Activated CD8-positive, alpha-beta memory T cell treated with anti-CD3 and anti-CD28 coated beads, Interleukin-2, amount 10 ng/mL, durations not matched to agents 7 days and 5 days (primary cell): ENCODE measurements at regions not wholly inside any gene's neighbourhood (a gene's known extent, or its start where the extent isn't known, plus 50 kb on each side); places are given as distances from the start of the nearest gene placed in this dataset.
"Not testable (repeated sequence)": the region's sequence is repeated elsewhere in the genome, so short reads cannot be mapped to it uniquely, and the experiment has no call there.

Experiments
- ATAC-seq: fragments of 150-1000 bp; cut with Tn5 transposase; one replicate; pipeline ENCODE4 v1.10.0; 2021; ENCODE audit warnings: moderate library complexity
- CTCF ChIA-PET: fragments of 350-600 bp; sonication (Branson Sonifier 250); formaldehyde crosslinking; loops from one replicate; lab custom pipeline; 2021; ENCODE audit warnings: antibody characterized with exemption; lab: Charles Lee
- DNase-seq: peaks from one replicate; pipeline ENCODE4 v3.0.0-alpha.2; 2020
- H3K27ac Mint-ChIP-seq: one replicate; pipeline ENCODE4 v1.8.0; 2021; ENCODE audit warnings: mild to moderate bottlenecking, mixed read lengths
- H3K27me3 Mint-ChIP-seq: one replicate; pipeline ENCODE4 v1.8.0; 2021; ENCODE audit warnings: mixed read lengths
- H3K36me3 Mint-ChIP-seq: one replicate; pipeline ENCODE4 v1.8.0; 2021; ENCODE audit warnings: mild to moderate bottlenecking, mixed read lengths
- H3K4me1 Mint-ChIP-seq: one replicate; pipeline ENCODE4 v1.8.0; 2021; ENCODE audit warnings: mixed read lengths
- H3K4me3 Mint-ChIP-seq: one replicate; pipeline ENCODE4 v1.8.0; 2021; ENCODE audit warnings: mild to moderate bottlenecking, moderate library complexity, mixed read lengths
- H3K9me3 Mint-ChIP-seq: one replicate; pipeline ENCODE4 v1.8.0; 2022; ENCODE audit warnings: low read depth, mixed read lengths

DNA sequence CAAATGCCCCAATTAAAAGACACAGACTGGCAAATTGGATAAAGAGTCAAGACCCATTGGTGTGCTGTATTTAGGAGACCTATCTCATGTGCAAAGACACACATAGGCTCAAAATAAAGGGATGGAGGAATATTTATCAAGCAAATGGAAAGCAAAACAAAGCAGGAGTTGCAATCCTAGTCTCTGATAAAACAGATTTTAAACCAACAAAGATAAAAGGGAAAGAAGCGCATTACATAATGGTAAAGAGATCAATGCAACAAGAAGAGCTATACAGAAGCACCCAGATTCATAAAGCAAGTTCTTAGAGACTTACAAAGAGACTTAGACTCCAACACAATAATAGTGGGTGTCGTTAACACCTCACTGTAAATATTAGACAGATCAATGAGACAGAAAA is 350.9 kb upstream of the SPRY2 start:
- ATAC-seq, CTCF ChIA-PET, H3K27me3 Mint-ChIP-seq: not testable (repeated sequence)

DNA sequence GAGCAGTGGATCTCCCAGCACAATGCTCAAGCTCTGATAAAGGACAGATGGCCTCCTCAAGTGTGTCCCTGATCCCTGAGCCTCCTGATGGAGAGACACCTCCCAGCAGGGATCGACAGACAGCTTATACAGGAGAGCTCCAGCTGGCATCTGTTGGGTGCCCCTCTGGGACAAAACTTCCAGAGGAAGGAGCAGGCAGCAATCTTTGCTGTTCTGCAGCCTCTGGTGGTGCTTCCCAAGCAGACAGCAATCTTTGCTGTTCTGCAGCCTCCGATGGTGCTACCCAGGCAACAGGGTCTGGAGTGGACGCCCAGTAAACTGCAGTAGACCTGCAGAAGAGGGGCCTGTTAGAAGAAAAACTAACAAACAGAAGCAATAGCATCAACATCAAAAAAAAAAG is 349.3 kb upstream of the SPRY2 start:
- CTCF ChIA-PET, result no interaction called here
- DNase-seq (no peak), ATAC-seq (no peak)
- Mint-ChIP-seq H3K9me3 (peaks cover 4% of the 10 kb centered on the region), H3K4me1 (no peaks in the 10 kb centered on the region), H3K36me3 (no peaks in the 10 kb centered on the region), H3K27ac (no peak overlapping the region), H3K4me3 (no peak overlapping the region), H3K27me3 (no peaks in the 10 kb centered on the region)

More for the DNA sequence above, 350.9 kb upstream of the SPRY2 start:
- not testable (repeated sequence) for H3K4me3 Mint-ChIP-seq, H3K27ac Mint-ChIP-seq, H3K36me3 Mint-ChIP-seq, H3K9me3 Mint-ChIP-seq, DNase-seq, H3K4me1 Mint-ChIP-seq

DNA sequence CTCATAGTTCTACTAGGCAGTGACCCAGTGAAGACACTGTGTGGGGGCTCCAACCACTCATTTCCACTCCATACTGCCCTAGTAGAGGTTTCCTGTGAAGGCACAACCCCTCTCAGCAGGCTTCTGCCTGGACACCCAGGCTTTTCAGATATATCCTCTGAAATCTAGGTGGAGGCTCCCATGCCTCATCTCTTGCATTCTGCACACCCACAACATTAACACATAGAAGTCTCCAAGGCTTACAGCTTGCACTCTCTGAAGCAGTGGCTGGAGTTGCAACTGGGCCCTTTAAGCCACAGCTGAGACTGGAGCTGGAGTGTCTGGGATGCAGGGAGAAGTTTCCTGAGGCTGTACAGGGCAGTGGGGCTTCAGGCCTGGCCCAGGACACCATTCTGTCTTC is 347.7 kb upstream of the SPRY2 start:
- Mint-ChIP-seq H3K9me3 (peaks cover 6% of the 10 kb centered on the region), H3K27me3 (no peaks in the 10 kb centered on the region), H3K4me3 (no peak overlapping the region), H3K36me3 (no peaks in the 10 kb centered on the region), H3K4me1 (no peaks in the 10 kb centered on the region), H3K27ac (no peak overlapping the region)
- CTCF ChIA-PET, result no interaction called here
- DNase-seq, result no peak
- ATAC-seq, result no peak

DNA sequence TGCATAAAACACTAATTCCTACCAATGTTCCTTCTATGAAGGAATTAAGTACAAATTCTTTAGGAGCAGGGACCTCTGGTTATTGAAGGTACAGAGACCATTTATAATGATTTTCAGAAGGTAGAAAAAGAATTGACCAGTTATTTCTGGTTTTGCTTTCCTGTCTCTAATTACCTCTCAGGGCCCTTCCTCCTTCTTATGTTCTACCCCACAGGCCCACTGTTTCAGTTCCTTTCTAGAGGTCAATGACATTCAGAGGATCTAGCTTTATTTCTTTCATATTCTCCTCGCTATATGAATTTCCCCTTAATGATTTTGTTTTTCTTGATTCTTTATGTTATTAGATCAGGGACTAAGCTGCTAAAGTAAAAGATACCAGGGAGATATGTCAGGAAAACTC is 345.0 kb upstream of the SPRY2 start:
- H3K9me3 Mint-ChIP-seq, result peaks cover 7% of the 10 kb centered on the region
- no peak overlapping the region for H3K4me3 Mint-ChIP-seq
- no peaks in the 10 kb centered on the region for H3K4me1 Mint-ChIP-seq
- no peaks in the 10 kb centered on the region for H3K36me3 Mint-ChIP-seq
- DNase-seq, result no peak
- no peaks in the 10 kb centered on the region for H3K27me3 Mint-ChIP-seq
- no peak overlapping the region for H3K27ac Mint-ChIP-seq
- CTCF ChIA-PET, result no interaction called here
- no peak for ATAC-seq

DNA sequence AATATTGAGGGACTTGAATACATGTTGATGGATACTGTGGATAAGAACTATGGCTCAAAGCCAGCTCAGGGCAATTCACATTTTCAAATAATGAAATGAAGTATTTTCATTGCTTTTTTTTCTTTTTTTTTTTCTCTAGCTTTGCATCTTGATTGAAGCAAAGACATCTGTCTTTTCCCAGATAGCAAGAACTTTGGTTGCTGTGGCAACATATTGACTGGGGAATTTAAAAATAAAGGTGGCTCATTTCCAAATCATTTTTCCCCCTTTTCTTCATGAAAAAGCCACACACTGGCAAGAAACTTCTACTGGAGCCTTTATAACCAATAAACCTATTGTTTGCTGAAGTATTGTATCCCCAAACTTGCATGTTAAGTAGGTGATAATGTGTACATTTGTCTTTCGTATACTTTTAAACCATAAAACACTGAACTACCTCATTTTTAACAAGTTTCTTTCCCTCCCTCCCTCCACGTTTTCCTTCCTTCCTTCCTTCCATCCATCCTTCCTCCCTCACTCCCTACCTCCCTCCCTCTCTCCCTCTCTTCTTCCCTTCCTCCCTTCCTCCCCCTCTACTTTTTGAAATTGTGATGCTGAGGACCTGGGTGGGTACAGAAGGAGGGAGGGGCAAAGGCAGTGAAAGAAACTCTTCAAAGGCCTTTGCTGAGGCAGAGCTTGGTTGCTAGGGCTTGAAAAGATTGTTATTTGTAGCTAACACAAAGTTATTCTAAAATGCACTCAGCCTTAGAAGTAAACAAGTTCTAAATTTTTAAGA is 343.5 kb upstream of the SPRY2 start:
- no peaks in the 10 kb centered on the region for H3K36me3 Mint-ChIP-seq
- no peak overlapping the region for H3K27ac Mint-ChIP-seq
- H3K9me3 Mint-ChIP-seq, result peaks cover 6% of the 10 kb centered on the region
- CTCF ChIA-PET, result no interaction called here
- H3K4me1 Mint-ChIP-seq, result no peaks in the 10 kb centered on the region
- no peak for DNase-seq
- no peak overlapping the region for H3K4me3 Mint-ChIP-seq
- no peak for ATAC-seq
- no peaks in the 10 kb centered on the region for H3K27me3 Mint-ChIP-seq

DNA sequence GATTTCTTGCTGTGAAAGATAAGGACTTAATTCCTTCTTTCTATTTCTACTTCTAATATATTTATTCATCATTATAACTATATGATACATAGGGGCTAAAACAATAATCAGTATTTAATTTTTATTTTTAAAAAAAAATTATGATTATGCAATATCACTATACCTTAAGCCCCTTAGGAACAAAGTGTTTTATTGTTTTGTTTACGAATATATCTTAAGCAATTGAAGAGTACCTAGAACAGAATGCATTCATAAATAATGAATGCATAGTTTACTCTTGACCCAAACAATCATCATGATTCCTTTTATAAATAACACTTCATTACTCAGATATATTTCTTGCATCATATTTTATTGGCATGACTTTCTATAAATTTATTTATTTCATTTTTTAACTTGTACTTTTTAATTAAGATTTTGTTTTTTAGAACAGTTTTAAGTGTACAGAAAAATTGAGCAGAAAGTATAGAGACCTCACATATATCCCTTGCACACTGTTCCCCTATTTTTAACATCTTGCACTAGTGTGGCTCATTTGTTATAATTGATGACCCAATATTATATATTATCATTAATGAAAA is 339.9 kb upstream of the SPRY2 start:
- H3K4me3 Mint-ChIP-seq, result no peak overlapping the region
- H3K27ac Mint-ChIP-seq, result no peak overlapping the region
- CTCF ChIA-PET, result no interaction called here
- no peaks in the 10 kb centered on the region for H3K4me1 Mint-ChIP-seq
- no peaks in the 10 kb centered on the region for H3K27me3 Mint-ChIP-seq
- no peak for ATAC-seq
- H3K36me3 Mint-ChIP-seq, result no peaks in the 10 kb centered on the region
- peaks cover 5% of the 10 kb centered on the region for H3K9me3 Mint-ChIP-seq
- DNase-seq, result no peak

DNA sequence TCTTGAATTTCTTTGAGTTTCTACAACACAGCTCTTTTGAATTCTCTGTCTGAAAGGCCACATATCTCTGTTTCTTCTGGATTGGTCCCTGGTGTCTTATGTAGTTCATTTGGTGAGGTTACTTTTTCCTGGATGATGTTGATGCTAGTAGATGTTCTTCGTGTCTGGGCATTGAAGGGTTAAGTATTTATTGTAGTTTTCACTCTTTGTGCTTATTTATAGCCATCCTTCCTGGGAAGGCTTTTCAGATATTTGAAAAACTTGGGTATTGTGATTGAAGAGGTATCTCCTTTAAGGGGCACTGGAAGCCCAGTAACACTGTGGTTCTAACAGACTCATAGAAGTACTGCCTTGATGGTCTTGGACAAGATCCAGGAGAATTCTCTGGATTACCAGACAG is 338.5 kb upstream of the SPRY2 start:
- Mint-ChIP-seq H3K9me3 (peaks cover 5% of the 10 kb centered on the region), H3K4me1 (no peaks in the 10 kb centered on the region), H3K4me3 (no peak overlapping the region), H3K27me3 (no peaks in the 10 kb centered on the region), H3K36me3 (no peaks in the 10 kb centered on the region), H3K27ac (no peak overlapping the region)
- DNase-seq (no peak), ATAC-seq (no peak)
- CTCF ChIA-PET, result no interaction called here

DNA sequence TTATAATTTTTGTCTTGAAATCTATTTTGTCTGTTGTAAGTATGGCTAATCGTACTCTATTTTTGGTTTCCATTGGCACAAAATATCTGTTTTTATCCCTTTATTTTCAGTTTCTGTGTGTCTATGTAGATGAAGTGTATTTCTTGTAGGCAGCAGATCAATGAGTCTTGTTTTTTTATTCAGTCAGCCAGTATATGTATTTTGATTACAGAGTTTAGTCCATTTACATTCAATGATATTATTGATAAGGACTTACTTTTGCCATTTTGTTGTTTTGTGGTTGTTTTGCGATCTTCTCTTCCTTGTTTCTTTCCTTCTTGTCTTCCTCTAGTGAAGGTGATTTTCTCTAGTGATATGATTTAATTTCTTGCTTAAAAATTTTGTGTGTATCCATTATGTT is 336.3 kb upstream of the SPRY2 start:
- H3K9me3 Mint-ChIP-seq, result peaks cover 2% of the 10 kb centered on the region
- H3K4me3 Mint-ChIP-seq, result no peak overlapping the region
- H3K27me3 Mint-ChIP-seq, result no peaks in the 10 kb centered on the region
- ATAC-seq (no peak), DNase-seq (no peak)
- H3K4me1 Mint-ChIP-seq, result no peaks in the 10 kb centered on the region
- CTCF ChIA-PET, result no interaction called here
- H3K36me3 Mint-ChIP-seq, result no peaks in the 10 kb centered on the region
- H3K27ac Mint-ChIP-seq, result no peak overlapping the region

DNA sequence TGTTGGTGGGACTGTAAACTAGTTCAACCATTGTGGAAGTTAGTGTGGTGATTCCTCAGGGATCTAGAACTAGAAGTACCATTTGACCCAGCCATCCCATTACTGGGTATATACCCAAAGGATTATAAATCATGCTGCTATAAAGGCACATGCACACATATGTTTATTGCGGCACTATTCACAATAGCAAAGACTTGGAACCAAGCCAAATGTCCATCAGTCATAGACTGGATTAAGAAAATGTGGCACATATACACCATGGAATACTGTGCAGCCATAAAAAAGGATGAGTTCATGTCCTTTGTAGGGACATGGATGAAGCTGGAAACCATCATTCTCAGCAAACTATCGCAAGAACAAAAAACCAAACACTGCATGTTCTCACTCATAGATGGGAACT is 334.5 kb upstream of the SPRY2 start:
- H3K4me3 Mint-ChIP-seq, DNase-seq, ATAC-seq: not testable (repeated sequence)

DNA sequence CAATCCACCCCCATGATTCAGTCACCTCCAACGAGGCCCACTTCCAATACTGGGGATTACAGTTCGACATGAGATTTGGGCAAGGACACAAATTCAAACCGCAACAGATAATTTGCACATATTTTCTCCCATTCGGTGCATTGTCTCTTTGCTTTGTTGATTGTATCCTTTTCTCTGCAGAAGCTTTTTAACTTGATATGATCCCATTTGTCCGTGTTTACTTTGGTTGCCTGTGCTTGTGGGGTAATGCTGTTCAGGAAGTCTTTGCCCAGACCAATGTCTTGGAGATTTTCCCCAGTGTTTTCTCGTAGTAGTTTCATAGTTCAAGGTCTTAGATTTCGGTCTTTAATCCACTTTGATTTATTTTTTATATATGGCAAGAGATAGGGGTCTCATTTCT is 330.8 kb upstream of the SPRY2 start:
- ATAC-seq (no peak), DNase-seq (no peak)
- Mint-ChIP-seq H3K4me3 (no peak overlapping the region), H3K36me3 (no peaks in the 10 kb centered on the region), H3K27me3 (no peaks in the 10 kb centered on the region), H3K4me1 (no peaks in the 10 kb centered on the region), H3K9me3 (peaks cover 5% of the 10 kb centered on the region), H3K27ac (no peak overlapping the region)
- CTCF ChIA-PET, result no interaction called here

More for the DNA sequence above, 334.5 kb upstream of the SPRY2 start:
- H3K9me3 Mint-ChIP-seq, H3K36me3 Mint-ChIP-seq, CTCF ChIA-PET, H3K27ac Mint-ChIP-seq, H3K27me3 Mint-ChIP-seq, H3K4me1 Mint-ChIP-seq: not testable (repeated sequence)

DNA sequence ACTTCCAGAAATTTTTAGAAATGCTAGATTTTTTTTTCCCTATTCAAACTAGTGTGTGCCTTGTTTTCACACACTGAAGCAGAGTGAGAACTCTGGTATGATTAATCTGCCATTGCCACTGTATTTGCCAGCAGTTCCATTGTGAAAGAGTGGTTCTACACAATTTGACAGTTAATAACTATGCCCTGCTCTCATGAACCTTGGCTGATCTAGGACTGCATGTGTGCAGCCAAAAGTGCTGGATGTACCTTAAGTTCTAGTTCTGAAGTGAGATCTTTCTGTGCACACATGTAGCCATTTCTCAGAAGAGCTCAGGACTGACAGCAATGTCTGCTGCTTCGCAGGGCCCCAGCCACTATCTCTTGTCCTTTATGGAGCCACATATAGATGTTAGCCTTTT is 328.2 kb upstream of the SPRY2 start:
- Mint-ChIP-seq H3K27ac (no peak overlapping the region), H3K9me3 (peaks cover 5% of the 10 kb centered on the region), H3K4me3 (no peak overlapping the region), H3K4me1 (no peaks in the 10 kb centered on the region), H3K27me3 (no peaks in the 10 kb centered on the region), H3K36me3 (no peaks in the 10 kb centered on the region)
- CTCF ChIA-PET, result no interaction called here
- ATAC-seq, result no peak
- no peak for DNase-seq

DNA sequence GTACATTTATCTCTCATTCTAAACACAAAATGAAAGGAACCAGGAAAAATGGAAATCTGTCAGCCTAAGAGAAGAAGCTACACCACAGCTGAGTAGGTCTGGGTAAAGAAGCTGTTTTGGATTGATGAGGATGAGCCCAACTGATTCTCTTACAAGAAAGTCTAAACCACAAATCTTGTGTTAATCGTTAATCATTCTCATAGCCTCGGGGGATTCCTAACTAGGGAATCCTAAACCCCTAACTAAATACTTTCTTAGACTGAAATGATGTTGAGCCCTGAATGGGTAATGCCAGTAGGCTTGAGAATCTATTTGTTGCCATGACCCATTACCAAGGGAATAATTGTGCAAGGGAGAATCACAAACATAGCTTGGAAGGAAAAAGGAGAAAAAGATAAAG is 327.5 kb upstream of the SPRY2 start:
- DNase-seq, result no peak
- Mint-ChIP-seq H3K27ac (no peak overlapping the region), H3K4me1 (no peaks in the 10 kb centered on the region), H3K4me3 (no peak overlapping the region), H3K36me3 (no peaks in the 10 kb centered on the region), H3K27me3 (no peaks in the 10 kb centered on the region), H3K9me3 (peaks cover 5% of the 10 kb centered on the region)
- no peak for ATAC-seq
- CTCF ChIA-PET, result no interaction called here

DNA sequence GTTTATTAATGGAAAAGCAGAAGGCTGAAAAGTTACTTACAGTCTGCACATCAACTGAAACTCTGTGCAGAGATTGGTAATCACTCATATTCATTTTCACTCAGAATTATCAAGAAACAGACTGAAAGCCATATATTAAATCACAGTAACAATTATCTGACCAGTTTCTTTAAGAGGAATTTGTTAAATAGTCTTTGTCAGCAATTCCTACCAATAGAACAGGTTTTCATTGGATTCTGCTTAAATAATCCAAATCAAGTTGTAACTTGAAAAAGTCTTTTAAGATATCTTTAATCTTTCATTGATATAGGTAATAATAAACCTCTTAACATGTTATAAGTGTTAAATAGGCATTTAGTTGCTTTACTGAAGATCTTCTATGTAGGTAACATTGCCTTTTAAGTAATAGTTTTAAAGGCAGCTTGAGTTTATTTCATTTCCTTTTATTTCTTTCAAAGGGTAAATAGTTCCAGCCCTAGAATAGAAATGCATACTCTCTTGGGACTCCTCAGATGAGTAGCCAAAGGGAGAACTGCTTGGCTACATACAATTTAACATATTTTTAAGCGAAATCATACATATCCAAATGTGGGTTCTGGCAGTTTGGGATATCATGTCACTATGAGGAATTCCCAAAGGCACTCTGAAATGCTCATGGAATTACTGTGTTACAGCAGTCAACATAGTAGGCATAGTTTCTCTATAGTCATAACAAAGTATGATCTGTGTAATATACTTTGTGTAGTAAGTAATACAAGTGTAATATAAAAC is 326.0 kb upstream of the SPRY2 start:
- Mint-ChIP-seq H3K36me3 (no peaks in the 10 kb centered on the region), H3K27ac (no peak overlapping the region), H3K4me1 (no peaks in the 10 kb centered on the region), H3K4me3 (no peak overlapping the region), H3K27me3 (no peaks in the 10 kb centered on the region), H3K9me3 (peaks cover 5% of the 10 kb centered on the region)
- no peak for DNase-seq
- CTCF ChIA-PET, result no interaction called here
- no peak for ATAC-seq

DNA sequence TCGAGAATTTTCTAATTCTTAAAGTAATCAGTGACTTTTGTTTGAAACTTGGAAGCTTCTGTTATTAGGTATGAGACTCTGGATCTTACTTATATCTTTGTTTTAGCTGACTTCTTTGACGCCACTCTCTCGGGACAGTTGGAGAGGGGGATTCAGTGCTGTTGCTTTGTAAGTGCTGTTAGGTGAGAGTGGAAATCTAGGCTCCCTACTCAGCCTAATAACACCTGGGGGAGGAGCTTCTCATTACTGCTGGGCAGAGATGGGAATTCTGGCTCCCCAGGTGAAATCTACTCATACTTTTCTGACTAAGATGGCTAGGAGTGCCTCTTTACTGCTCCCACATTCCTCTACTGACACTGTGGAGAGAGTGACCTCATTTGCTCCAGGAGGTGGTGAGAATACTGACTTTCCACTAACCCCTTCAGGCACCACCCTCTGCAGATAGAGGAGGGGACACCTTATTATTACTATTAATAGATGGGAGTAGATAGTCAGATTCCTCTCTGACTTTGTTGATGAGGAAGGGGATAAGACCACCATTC is 324.9 kb upstream of the SPRY2 start:
- H3K4me1 Mint-ChIP-seq, result no peaks in the 10 kb centered on the region
- CTCF ChIA-PET, result no interaction called here

More for the DNA sequence above, 324.9 kb upstream of the SPRY2 start:
- ATAC-seq (no peak), DNase-seq (no peak)
- H3K36me3 Mint-ChIP-seq, result no peaks in the 10 kb centered on the region
- H3K9me3 Mint-ChIP-seq, result no peaks in the 10 kb centered on the region
- H3K27me3 Mint-ChIP-seq, result no peaks in the 10 kb centered on the region
- no peak overlapping the region for H3K27ac Mint-ChIP-seq
- H3K4me3 Mint-ChIP-seq, result no peak overlapping the region
